GM12891 (cell line): ENCODE measurements at regions not wholly inside any gene's neighbourhood (a gene's known extent, or its start where the extent isn't known, plus 50 kb on each side); places are given as distances from the start of the nearest gene placed in this dataset.

ENCODE experiments used
- PAX5 ChIP-seq: IDR thresholded peaks from 2 replicates; pipeline ENCODE4 v1.6.1; 2011; ENCODE audit warnings: low read length, moderate library complexity, mild to moderate bottlenecking; ENCODE audit not compliant: insufficient read depth, severe bottlenecking
- POLR2A ChIP-seq: IDR thresholded peaks from 2 replicates; pipeline ENCODE4 v1.6.1; 2011; ENCODE audit warnings: low read depth, low read length, control low read depth
- POLR2AphosphoS5 ChIP-seq: IDR thresholded peaks from 2 replicates; pipeline ENCODE4 v1.6.1; 2011; ENCODE audit warnings: low read depth, low read length, control low read depth

DNA sequence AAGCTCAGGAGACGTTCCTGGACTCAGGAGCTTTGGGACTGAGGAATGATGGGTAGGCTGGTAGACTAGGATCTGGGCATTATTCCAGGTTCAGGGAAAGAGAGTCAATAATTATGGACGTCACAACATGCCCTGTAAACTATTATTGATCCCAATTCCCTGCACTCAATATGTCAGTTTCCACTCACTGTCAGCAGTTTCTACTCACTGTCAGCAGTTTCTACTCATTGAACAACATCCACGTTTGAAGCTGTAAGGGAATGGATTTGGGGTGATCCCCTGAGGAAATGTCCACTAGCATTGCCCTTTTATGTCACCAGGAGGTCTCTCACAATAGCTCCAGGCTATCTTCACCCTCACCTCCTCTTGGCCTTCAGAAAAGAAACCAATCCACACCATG lies 1268.6 kb downstream of the TYW1 start:
- no peak for TF ChIP-seq POLR2AphosphoS5
- no peak for TF ChIP-seq POLR2A
- no peak for TF ChIP-seq PAX5
